SU-DHL-6 (cell line): ENCODE measurements at regions not wholly inside any gene's neighbourhood (a gene's known extent, or its start where the extent isn't known, plus 50 kb on each side); places are given as distances from the start of the nearest gene placed in this dataset.

ENCODE experiments used
- H2AFZ ChIP-seq: fragments of 200-600 bp; sonication (generic); 2 replicates; pipeline ENCODE4 v1.6.1; 2014; ENCODE audit warnings: low read depth, mild to moderate bottlenecking, moderate library complexity, mixed read lengths, antibody characterized with exemption, low read length; ENCODE audit not compliant: severe bottlenecking
- H3F3A ChIP-seq: fragments of 200-600 bp; shearing (Covaris generic); 2 replicates; pipeline ENCODE4 v1.6.0; 2016; ENCODE audit warnings: antibody characterized with exemption, mild to moderate bottlenecking; ENCODE audit not compliant: insufficient read depth
- H3K27ac ChIP-seq: fragments of 200-600 bp; sonication (generic); 2 replicates; pipeline ENCODE4 v1.5.1; 2016; ENCODE audit warnings: low read depth, mild to moderate bottlenecking, low read length, moderate library complexity, mixed read lengths
- H3K27me3 ChIP-seq: fragments of 200-600 bp; sonication (generic), shearing (Covaris generic); 2 replicates; pipeline ENCODE4 v1.6.0; 2014; ENCODE audit warnings: mild to moderate bottlenecking, low read length
- H3K36me3 ChIP-seq: fragments of 200-600 bp; sonication (generic); 2 replicates; pipeline ENCODE4 v1.6.1; 2014; ENCODE audit warnings: mild to moderate bottlenecking, low read length, mixed read lengths
- H3K4me2 ChIP-seq: fragments of 300-600, 200-600 bp; shearing (Covaris generic), sonication (generic); 2 replicates; pipeline ENCODE4 v1.6.0; 2014; ENCODE audit warnings: low read length, low read depth, mild to moderate bottlenecking; ENCODE audit not compliant: poor library complexity, severe bottlenecking
- H3K4me3 ChIP-seq: fragments of 200-600 bp; sonication (generic); 2 replicates; pipeline ENCODE4 v1.5.1; 2014; ENCODE audit warnings: antibody characterized with exemption, low read length, mild to moderate bottlenecking, mixed read lengths; ENCODE audit not compliant: insufficient read depth, poor library complexity, severe bottlenecking
- H3K79me2 ChIP-seq: fragments of 200-600 bp; sonication (generic); 2 replicates; pipeline ENCODE4 v1.6.1; 2014; ENCODE audit warnings: mild to moderate bottlenecking, low read length, moderate library complexity; ENCODE audit not compliant: insufficient read depth
- H3K9ac ChIP-seq: fragments of 200-600 bp; sonication (generic); 2 replicates; pipeline ENCODE4 v1.7.0; 2014; ENCODE audit warnings: mild to moderate bottlenecking, low read length
- H3K9me2 ChIP-seq: fragments of 200-600 bp; sonication (generic); replicated peaks from 2 replicates; pipeline ENCODE4 v1.6.1; 2014; ENCODE audit warnings: low read length; ENCODE audit not compliant: insufficient read depth
- H3K9me3 ChIP-seq: fragments of 200-600 bp; sonication (generic); 2 replicates; pipeline ENCODE4 v1.6.1; 2014; ENCODE audit warnings: low read length, mixed read lengths; ENCODE audit not compliant: insufficient read depth
- H4K20me1 ChIP-seq: fragments of 200-600 bp; sonication (generic); 2 replicates; pipeline ENCODE4 v1.6.1; 2014; ENCODE audit warnings: low read depth, mild to moderate bottlenecking, antibody characterized with exemption, low read length, moderate library complexity, mixed read lengths
- EZH2phosphoT487 ChIP-seq: fragments of 200-600 bp; sonication (generic), shearing (Covaris generic); conservative IDR thresholded peaks from 2 replicates; pipeline ENCODE4 v1.6.1; 2018; ENCODE audit warnings: mild to moderate bottlenecking, antibody characterized with exemption, low read length, moderate library complexity, mixed read lengths
- TF ChIP-seq, protein P1 (sequence below): fragments of 200-600 bp; sonication (generic); IDR thresholded peaks from one replicate; pipeline ENCODE4 v1.5.1; 2017; ENCODE audit warnings: antibody characterized with exemption, mild to moderate bottlenecking, low read length, moderate library complexity; ENCODE audit not compliant: insufficient read depth, poor library complexity, severe bottlenecking

DNA sequence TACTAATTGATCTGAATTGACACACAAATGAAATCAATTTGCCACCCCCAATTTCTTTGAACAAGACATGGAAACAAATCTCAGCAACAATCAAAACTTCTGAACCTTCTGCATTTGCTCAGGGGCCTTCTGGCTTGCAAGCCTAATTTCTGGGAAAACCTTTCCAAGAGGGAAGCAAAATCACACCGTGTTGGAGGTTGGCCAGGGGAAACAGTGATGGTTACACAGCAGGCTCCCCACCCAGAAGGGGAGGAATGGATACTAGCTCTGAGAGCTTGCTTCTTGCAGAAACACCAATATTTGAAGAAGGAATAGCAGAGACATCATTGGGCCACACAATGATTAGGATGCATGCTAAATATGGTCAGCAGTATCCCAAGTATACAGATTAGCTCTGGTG, 488.6 kb upstream of the TRPC7 start:
- Histone ChIP-seq H3K4me2 (no peak overlapping the region), H4K20me1 (no peaks in the 10 kb centered on the region), H3K4me3 (no peak overlapping the region), H3K9me3 (no peaks in the 10 kb centered on the region), H3K27ac (no peak overlapping the region), H3K27me3 (no peaks in the 10 kb centered on the region), H3F3A (no peaks in the 10 kb centered on the region), H3K79me2 (no peaks in the 10 kb centered on the region), H2AFZ (no peak overlapping the region), H3K9me2 (no peaks in the 10 kb centered on the region), H3K36me3 (no peaks in the 10 kb centered on the region), H3K9ac (no peak overlapping the region)
- TF ChIP-seq, protein P1, sequence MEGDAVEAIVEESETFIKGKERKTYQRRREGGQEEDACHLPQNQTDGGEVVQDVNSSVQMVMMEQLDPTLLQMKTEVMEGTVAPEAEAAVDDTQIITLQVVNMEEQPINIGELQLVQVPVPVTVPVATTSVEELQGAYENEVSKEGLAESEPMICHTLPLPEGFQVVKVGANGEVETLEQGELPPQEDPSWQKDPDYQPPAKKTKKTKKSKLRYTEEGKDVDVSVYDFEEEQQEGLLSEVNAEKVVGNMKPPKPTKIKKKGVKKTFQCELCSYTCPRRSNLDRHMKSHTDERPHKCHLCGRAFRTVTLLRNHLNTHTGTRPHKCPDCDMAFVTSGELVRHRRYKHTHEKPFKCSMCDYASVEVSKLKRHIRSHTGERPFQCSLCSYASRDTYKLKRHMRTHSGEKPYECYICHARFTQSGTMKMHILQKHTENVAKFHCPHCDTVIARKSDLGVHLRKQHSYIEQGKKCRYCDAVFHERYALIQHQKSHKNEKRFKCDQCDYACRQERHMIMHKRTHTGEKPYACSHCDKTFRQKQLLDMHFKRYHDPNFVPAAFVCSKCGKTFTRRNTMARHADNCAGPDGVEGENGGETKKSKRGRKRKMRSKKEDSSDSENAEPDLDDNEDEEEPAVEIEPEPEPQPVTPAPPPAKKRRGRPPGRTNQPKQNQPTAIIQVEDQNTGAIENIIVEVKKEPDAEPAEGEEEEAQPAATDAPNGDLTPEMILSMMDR: no peak
- no peak for TF ChIP-seq EZH2phosphoT487

DNA sequence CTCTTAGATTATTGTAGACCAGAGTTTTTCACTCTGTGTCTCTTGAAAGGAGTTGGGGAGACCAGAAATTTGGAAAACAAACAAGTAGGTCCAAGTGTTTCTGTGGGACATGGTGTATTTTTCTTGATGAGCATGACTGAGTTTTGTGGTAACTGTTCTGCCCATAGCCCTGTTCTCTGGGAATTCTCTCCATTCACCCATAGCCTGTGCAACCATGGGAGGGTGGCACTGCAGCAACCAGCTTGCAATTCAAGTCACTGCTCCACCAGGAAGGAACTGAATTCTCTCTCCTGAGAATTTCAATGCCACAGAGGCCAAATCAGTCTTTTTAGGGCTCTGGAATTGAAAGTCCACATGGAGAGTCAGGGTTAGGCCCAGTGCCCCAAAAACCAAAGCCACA, 475.3 kb upstream of the TRPC7 start:
- Histone ChIP-seq H3F3A (no peaks in the 10 kb centered on the region), H3K4me3 (no peak overlapping the region), H3K9me2 (no peaks in the 10 kb centered on the region), H3K9ac (no peak overlapping the region), H2AFZ (no peak overlapping the region), H3K27ac (no peak overlapping the region), H3K79me2 (no peaks in the 10 kb centered on the region), H3K36me3 (no peaks in the 10 kb centered on the region), H3K9me3 (no peaks in the 10 kb centered on the region), H3K4me2 (no peak overlapping the region), H3K27me3 (no peaks in the 10 kb centered on the region), H4K20me1 (no peaks in the 10 kb centered on the region)
- TF ChIP-seq, protein P1: no peak
- TF ChIP-seq EZH2phosphoT487: no peak

DNA sequence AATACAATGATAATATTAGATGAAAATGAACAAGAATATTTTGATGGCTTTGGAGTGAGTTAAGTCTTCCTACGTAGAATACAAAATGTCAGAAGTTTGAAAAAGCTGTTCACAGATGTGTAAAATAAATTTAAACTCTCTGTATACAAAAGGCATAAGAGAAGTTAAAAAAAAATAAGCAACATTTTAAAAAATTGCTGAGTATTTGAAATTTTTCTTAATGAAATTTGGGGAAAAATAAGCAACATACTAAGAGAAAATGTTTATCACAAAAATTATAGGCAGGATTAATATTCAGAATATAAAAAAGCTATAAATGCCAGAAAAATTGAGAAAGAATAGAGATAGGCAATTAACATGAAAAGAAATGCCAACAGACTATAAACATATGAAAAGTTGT, 470.7 kb upstream of the TRPC7 start:
- Histone ChIP-seq H3K4me2 (no peak overlapping the region), H3K27ac (no peak overlapping the region), H3K9ac (no peak overlapping the region), H3K79me2 (no peaks in the 10 kb centered on the region), H4K20me1 (no peaks in the 10 kb centered on the region), H3F3A (no peaks in the 10 kb centered on the region), H3K27me3 (no peaks in the 10 kb centered on the region), H3K9me2 (no peaks in the 10 kb centered on the region), H3K4me3 (no peak overlapping the region), H3K9me3 (no peaks in the 10 kb centered on the region), H2AFZ (no peak overlapping the region), H3K36me3 (no peaks in the 10 kb centered on the region)
- no peak for TF ChIP-seq EZH2phosphoT487
- TF ChIP-seq, protein P1: no peak

DNA sequence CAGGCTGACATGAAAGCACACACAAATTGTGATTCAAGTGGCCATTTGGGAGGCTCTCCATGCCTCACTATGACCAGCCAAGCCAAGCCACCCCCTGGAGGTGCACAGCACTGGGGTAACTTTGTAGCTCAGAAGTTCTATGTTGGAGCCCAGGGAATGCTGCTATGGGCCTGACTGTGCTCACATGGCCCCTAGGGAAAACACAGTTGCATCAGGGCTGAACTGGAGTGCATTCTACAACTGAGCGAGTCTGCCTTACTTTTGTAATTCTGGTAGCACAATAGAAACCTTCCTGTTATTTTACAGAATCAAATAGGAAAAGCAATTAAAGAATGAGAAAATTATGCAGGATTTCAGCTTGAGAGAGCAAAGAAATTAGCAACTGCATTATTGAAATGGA, 455.5 kb upstream of the TRPC7 start:
- Histone ChIP-seq H2AFZ (no peak overlapping the region), H3K79me2 (no peaks in the 10 kb centered on the region), H3K9me3 (no peaks in the 10 kb centered on the region), H3F3A (no peaks in the 10 kb centered on the region), H3K9me2 (no peaks in the 10 kb centered on the region), H3K36me3 (no peaks in the 10 kb centered on the region), H3K9ac (no peak overlapping the region), H3K4me3 (no peak overlapping the region), H3K4me2 (no peak overlapping the region), H3K27me3 (no peaks in the 10 kb centered on the region), H3K27ac (no peak overlapping the region), H4K20me1 (no peaks in the 10 kb centered on the region)
- TF ChIP-seq, protein P1: no peak
- TF ChIP-seq EZH2phosphoT487: no peak
